ENCODE measurements at regions not wholly inside any gene's neighbourhood (a gene's known extent, or its start where the extent isn't known, plus 50 kb on each side); places are given as distances from the start of the nearest gene placed in this dataset.
"Not testable (repeated sequence)": the region's sequence is repeated elsewhere in the genome, so short reads cannot be mapped to it uniquely, and the experiment has no call there.

DNA sequence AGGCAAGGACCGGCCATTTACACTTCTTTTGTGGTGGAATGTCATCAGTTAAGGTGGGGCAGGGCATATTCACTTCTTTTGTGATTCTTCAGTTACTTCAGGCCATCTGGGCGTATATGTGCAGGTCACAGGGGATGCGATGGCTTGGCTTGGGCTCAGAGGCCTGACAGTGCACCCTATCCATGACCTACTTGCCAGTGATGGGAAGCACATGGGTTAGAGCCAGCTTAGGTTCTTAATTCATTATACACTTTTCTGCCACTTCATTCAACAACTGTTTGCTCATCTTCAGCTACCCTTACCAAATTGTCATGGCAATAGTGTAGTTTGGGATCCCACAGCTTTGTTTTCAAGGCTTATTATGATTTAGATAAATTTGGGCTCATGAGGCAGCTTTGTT, 56.9 kb upstream of the TRHDE start:
- peak overlapping the region; percentile 27 for H3K4me3 ChIP-seq
- H3K4me2 ChIP-seq: peak overlapping the region; percentile 69
- not testable (repeated sequence) for H3K36me3 Mint-ChIP-seq (ENCODE audit: low read depth); H3K4me3 Mint-ChIP-seq; H3K27me3 Mint-ChIP-seq (ENCODE audit: insufficient read depth, low read depth, poor library complexity); H3F3A ChIP-seq (replicated peaks; ENCODE audit: low read depth); H3K27me3 ChIP-seq (ENCODE audit: insufficient read depth); H2AFZ ChIP-seq; H3K79me2 ChIP-seq (replicated peaks; ENCODE audit: insufficient read depth); H4K20me1 ChIP-seq (replicated peaks; ENCODE audit: insufficient read depth); H3K9me3 Mint-ChIP-seq; DNase-seq (ENCODE audit: low spot score); H3K36me3 ChIP-seq (ENCODE audit: insufficient read depth)
- Mint-ChIP-seq H3K4me1 (peaks cover 57% of the 10 kb centered on the region), H3K27ac (peak overlapping the region; percentile 93)
- peaks cover 54% of the 10 kb centered on the region for H3K4me1 ChIP-seq (ENCODE audit: insufficient read depth)
- ATAC-seq: peak; percentile 75
- H3K9me2 ChIP-seq (ENCODE audit: insufficient read depth): peaks cover 11% of the 10 kb centered on the region
- peak overlapping the region; percentile 98 for H3K27ac ChIP-seq (ENCODE audit: low read depth)

DNA sequence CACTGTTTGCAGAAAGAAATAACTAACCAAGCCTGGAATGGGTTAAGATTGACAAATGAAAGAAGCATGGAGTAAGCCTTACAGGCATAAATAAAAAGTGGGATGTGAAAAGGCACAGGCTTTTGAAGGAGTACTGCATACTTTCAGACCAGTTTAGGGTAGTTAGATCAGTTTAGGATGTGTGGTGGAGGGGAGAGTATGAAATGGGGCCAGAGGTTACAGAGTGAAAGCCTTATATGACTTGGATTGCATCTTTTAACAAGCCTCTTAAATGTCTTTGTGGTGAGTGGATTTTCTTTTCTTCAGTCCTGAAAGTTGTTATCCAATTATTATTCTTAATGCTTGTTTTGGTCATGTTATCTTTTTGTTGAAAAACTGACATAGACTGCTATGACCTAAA, 52.2 kb upstream of the TRHDE start:
- no peak for ATAC-seq
- Histone ChIP-seq H3K79me2 (replicated peaks; ENCODE audit: insufficient read depth) (no peaks in the 10 kb centered on the region), H3K4me1 (ENCODE audit: insufficient read depth) (peaks cover 26% of the 10 kb centered on the region), H2AFZ (peak overlapping the region; percentile 1; the same call in 1 of the 2 replicates), H3K4me3 (no peak overlapping the region), H4K20me1 (replicated peaks; ENCODE audit: insufficient read depth) (no peaks in the 10 kb centered on the region), H3K27me3 (ENCODE audit: insufficient read depth) (no peaks in the 10 kb centered on the region), H3K36me3 (ENCODE audit: insufficient read depth) (no peaks in the 10 kb centered on the region), H3K9me2 (ENCODE audit: insufficient read depth) (peaks cover 11% of the 10 kb centered on the region), H3K4me2 (no peak overlapping the region), H3F3A (replicated peaks; ENCODE audit: low read depth) (0 out of 2 replicates have a peak, but pooled peaks cover 2% of the 10 kb centered on the region), H3K27ac (ENCODE audit: low read depth) (no peak overlapping the region)
- no peak for DNase-seq (ENCODE audit: low spot score)
- H3K9me3 Mint-ChIP-seq: no peaks in the 10 kb centered on the region; the same call in 2 of the 3 replicates
- H3K27ac Mint-ChIP-seq: no peak overlapping the region
- TF ChIP-seq, protein P1, sequence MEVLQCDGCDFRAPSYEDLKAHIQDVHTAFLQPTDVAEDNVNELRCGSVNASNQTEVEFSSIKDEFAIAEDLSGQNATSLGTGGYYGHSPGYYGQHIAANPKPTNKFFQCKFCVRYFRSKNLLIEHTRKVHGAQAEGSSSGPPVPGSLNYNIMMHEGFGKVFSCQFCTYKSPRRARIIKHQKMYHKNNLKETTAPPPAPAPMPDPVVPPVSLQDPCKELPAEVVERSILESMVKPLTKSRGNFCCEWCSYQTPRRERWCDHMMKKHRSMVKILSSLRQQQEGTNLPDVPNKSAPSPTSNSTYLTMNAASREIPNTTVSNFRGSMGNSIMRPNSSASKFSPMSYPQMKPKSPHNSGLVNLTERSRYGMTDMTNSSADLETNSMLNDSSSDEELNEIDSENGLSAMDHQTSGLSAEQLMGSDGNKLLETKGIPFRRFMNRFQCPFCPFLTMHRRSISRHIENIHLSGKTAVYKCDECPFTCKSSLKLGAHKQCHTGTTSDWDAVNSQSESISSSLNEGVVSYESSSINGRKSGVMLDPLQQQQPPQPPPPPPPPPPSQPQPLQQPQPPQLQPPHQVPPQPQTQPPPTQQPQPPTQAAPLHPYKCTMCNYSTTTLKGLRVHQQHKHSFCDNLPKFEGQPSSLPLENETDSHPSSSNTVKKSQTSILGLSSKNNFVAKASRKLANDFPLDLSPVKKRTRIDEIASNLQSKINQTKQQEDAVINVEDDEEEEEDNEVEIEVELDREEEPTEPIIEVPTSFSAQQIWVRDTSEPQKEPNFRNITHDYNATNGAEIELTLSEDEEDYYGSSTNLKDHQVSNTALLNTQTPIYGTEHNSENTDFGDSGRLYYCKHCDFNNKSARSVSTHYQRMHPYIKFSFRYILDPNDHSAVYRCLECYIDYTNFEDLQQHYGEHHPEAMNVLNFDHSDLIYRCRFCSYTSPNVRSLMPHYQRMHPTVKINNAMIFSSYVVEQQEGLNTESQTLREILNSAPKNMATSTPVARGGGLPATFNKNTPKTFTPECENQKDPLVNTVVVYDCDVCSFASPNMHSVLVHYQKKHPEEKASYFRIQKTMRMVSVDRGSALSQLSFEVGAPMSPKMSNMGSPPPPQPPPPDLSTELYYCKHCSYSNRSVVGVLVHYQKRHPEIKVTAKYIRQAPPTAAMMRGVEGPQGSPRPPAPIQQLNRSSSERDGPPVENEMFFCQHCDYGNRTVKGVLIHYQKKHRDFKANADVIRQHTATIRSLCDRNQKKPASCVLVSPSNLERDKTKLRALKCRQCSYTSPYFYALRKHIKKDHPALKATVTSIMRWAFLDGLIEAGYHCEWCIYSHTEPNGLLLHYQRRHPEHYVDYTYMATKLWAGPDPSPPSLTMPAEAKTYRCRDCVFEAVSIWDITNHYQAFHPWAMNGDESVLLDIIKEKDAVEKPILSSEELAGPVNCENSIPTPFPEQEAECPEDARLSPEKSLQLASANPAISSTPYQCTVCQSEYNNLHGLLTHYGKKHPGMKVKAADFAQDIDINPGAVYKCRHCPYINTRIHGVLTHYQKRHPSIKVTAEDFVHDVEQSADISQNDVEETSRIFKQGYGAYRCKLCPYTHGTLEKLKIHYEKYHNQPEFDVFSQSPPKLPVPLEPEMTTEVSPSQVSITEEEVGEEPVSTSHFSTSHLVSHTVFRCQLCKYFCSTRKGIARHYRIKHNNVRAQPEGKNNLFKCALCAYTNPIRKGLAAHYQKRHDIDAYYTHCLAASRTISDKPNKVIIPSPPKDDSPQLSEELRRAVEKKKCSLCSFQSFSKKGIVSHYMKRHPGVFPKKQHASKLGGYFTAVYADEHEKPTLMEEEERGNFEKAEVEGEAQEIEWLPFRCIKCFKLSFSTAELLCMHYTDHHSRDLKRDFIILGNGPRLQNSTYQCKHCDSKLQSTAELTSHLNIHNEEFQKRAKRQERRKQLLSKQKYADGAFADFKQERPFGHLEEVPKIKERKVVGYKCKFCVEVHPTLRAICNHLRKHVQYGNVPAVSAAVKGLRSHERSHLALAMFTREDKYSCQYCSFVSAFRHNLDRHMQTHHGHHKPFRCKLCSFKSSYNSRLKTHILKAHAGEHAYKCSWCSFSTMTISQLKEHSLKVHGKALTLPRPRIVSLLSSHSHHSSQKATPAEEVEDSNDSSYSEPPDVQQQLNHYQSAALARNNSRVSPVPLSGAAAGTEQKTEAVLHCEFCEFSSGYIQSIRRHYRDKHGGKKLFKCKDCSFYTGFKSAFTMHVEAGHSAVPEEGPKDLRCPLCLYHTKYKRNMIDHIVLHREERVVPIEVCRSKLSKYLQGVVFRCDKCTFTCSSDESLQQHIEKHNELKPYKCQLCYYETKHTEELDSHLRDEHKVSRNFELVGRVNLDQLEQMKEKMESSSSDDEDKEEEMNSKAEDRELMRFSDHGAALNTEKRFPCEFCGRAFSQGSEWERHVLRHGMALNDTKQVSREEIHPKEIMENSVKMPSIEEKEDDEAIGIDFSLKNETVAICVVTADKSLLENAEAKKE (CRISPR knock-in tag; IDR thresholded peaks at IDR 0.05): no peak
- H3K36me3 Mint-ChIP-seq (ENCODE audit: low read depth): no peaks in the 10 kb centered on the region
- peaks cover 30% of the 10 kb centered on the region for H3K4me1 Mint-ChIP-seq
- no peak overlapping the region for H3K4me3 Mint-ChIP-seq
- H3K27me3 Mint-ChIP-seq (ENCODE audit: insufficient read depth, low read depth, poor library complexity): peaks cover 2% of the 10 kb centered on the region

Data from GM23338 (cell line).